A549 (cell line): ENCODE measurements at regions not wholly inside any gene's neighbourhood (a gene's known extent, or its start where the extent isn't known, plus 50 kb on each side); places are given as distances from the start of the nearest gene placed in this dataset.

Experiments used
- ATAC-seq, 2 experiments: fragments of 200-7000 bp in 1 of 2; fragments of >200 bp in 1 of 2; cut with Nextera tagmentation in 1 of 2; cut with Tn5 transposase in 1 of 2; 3 replicates each; pipeline versions ENCODE4 v1.8.0 to v1.9.1; 2018 to 2020; ENCODE audit warnings: mild to moderate bottlenecking in 1 of 2, moderate library complexity in 1 of 2
- CTCF ChIA-PET: fragments of 300-600 bp; sonication (Branson Sonifier 250); formaldehyde crosslinking; extraction: SDS; loops from one replicate; lab custom pipeline; 2021; ENCODE audit warnings: antibody characterized with exemption, inconsistent platforms; lab: Yijun Ruan, JAX
- POLR2A ChIA-PET: fragments of 350-600 bp; formaldehyde crosslinking; extraction: SDS; loops from one replicate; lab custom pipeline; 2021; ENCODE audit warnings: antibody characterized with exemption, inconsistent platforms; lab: Yijun Ruan, JAX
- DNase-seq, 2 experiments: peaks; one replicate each; pipeline versions ENCODE4 v3.0.0 to v3.0.0-alpha.2; 2011 to 2016; ENCODE audit warnings: low read depth in 1 of 2, low spot score in 1 of 2
- FAIRE-seq: peaks from 2 replicates; lab custom pipeline; 2011; peaks lifted over from hg19 to GRCh38; lab: Jason Lieb, UNC
- H3K27ac ChIP-seq, 2 experiments: fragments of >200 bp; sonication (Bioruptor Twin); formaldehyde crosslinking; 3 replicates each; pipeline ENCODE4 v1.5.1; 2016 to 2017
- H3K4me1 ChIP-seq: fragments of >200 bp; sonication (Bioruptor Twin); formaldehyde crosslinking; 3 replicates; pipeline ENCODE4 v1.6.1; 2016
- H3K4me2 ChIP-seq: fragments of >200 bp; sonication (Bioruptor Twin); formaldehyde crosslinking; 3 replicates; pipeline ENCODE4 v1.6.1; 2016
- H3K4me3 ChIP-seq: fragments of >200 bp; sonication (Bioruptor Twin); formaldehyde crosslinking; 3 replicates; pipeline ENCODE4 v1.5.1; 2016
- H3K9me3 ChIP-seq: fragments of >200 bp; sonication (Bioruptor Twin); formaldehyde crosslinking; 3 replicates; pipeline ENCODE4 v1.6.1; 2016
- CHD2 ChIP-seq: fragments of 150-350 bp; IDR thresholded peaks from 2 replicates; pipeline ENCODE4 v1.6.1; 2014; ENCODE audit warnings: low read length; ENCODE audit not compliant: partially characterized antibody
- E2F6 ChIP-seq: IDR thresholded peaks from 2 replicates; pipeline ENCODE4 v1.6.1; 2012; ENCODE audit warnings: low read depth, borderline replicate concordance
- EHF ChIP-seq: fragments of 250-450 bp; sonication (Bioruptor Pico); IDR thresholded peaks from 2 replicates; pipeline ENCODE4 v1.5.0; 2020; ENCODE audit warnings: mild to moderate bottlenecking
- EP300 ChIP-seq, 2 experiments: fragments of >200 bp; sonication (Bioruptor Twin); formaldehyde crosslinking; IDR thresholded peaks; 2 replicates in 1 of 2; 3 replicates in 1 of 2; pipeline ENCODE4 v1.6.1; 2016 to 2017
- ESRRA ChIP-seq: fragments of 150-350 bp; IDR thresholded peaks from 2 replicates; pipeline ENCODE4 v1.6.1; 2014; ENCODE audit warnings: mild to moderate bottlenecking, low read length, borderline replicate concordance
- FOSL2 ChIP-seq, 2 experiments: fragments of 450-650 bp in 1 of 2; fragments of >200 bp in 1 of 2; sonication (Bioruptor Twin) in 1 of 2; formaldehyde crosslinking; IDR thresholded peaks; 2 replicates each; pipeline versions ENCODE4 v1.5.0 to v1.6.1; 2016 to 2020; ENCODE audit warnings: mild to moderate bottlenecking in 1 of 2, moderate library complexity in 1 of 2
- FOXS1 ChIP-seq: fragments of 250-450 bp; sonication (Bioruptor Pico); IDR thresholded peaks from 2 replicates; pipeline ENCODE4 v1.5.0; 2020; ENCODE audit warnings: mild to moderate bottlenecking, moderate library complexity
- HDAC2 ChIP-seq: fragments of 200-600 bp; sonication (generic); IDR thresholded peaks from 2 replicates; pipeline ENCODE4 v1.6.1; 2016
- HEYL ChIP-seq: fragments of 250-450 bp; sonication (Bioruptor Pico); IDR thresholded peaks from 2 replicates; pipeline ENCODE4 v1.8.0; 2021; ENCODE audit warnings: mild to moderate bottlenecking, moderate library complexity
- HOXB5 ChIP-seq: fragments of 250-450 bp; sonication (Bioruptor Pico); IDR thresholded peaks from 2 replicates; pipeline ENCODE4 v1.5.0; 2020; ENCODE audit warnings: mild to moderate bottlenecking, moderate library complexity
- JUNB ChIP-seq: fragments of >200 bp; sonication (Bioruptor Twin); formaldehyde crosslinking; IDR thresholded peaks from 2 replicates; pipeline ENCODE4 v1.6.1; 2016
- POLR2A ChIP-seq: IDR thresholded peaks from 2 replicates; pipeline ENCODE4 v1.6.1; 2012; ENCODE audit warnings: mild to moderate bottlenecking, low read length
- RCOR1 ChIP-seq: fragments of 150-350 bp; IDR thresholded peaks from 2 replicates; pipeline ENCODE4 v1.6.1; 2014; ENCODE audit warnings: antibody characterized with exemption, low read length, low read depth
- REST ChIP-seq: fragments of 200-600 bp; sonication (generic); IDR thresholded peaks from 2 replicates; pipeline ENCODE4 v1.6.1; 2016; ENCODE audit warnings: antibody characterized with exemption, mild to moderate bottlenecking, moderate library complexity
- TP53 ChIP-seq: fragments of 250-450 bp; sonication (Bioruptor Pico); IDR thresholded peaks from 2 replicates; pipeline ENCODE4 v1.5.0; 2021; ENCODE audit warnings: mild to moderate bottlenecking, moderate library complexity
- ZC3H11A ChIP-seq: fragments of 450-650 bp; IDR thresholded peaks from 2 replicates; pipeline ENCODE4 v1.6.1; 2014; ENCODE audit warnings: antibody characterized with exemption, mild to moderate bottlenecking
- WGBS: methylation state at CpG from one replicate; pipeline ENCODE4 v1.1.6; 2017; ENCODE audit errors: missing lambda C conversion rate; 5-methylcytosine and 5-hydroxymethylcytosine counted together
- TF ChIP-seq, protein P1 (sequence below): fragments of 250-450 bp; sonication (Bioruptor Pico); IDR thresholded peaks from 2 replicates; pipeline ENCODE4 v1.5.0; 2021; ENCODE audit warnings: mild to moderate bottlenecking, moderate library complexity, borderline replicate concordance
- TF ChIP-seq, protein P2 (sequence below): fragments of 150-350 bp; IDR thresholded peaks from 2 replicates; pipeline ENCODE4 v1.6.1; 2014; ENCODE audit warnings: low read depth, mild to moderate bottlenecking, low read length

DNA sequence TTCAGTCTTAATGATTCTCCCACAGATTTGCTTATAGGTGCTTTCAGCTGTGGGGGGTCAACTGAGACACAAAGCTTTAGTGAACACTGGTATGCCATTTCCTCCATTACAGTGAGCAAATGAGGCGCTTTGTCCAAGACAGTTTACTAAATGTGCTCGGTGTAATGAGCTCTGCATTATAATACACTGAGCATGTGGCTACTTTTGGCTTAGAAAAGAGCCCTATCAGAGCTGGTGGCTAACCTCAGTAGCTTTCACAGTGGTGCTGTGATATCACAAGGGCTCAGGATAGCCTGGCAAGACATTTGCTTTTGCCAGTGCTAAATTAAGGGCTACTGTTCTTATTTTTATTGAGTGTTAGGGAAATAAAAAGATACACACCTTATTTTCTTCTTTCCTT, 749.7 kb upstream of the ARPP21 start:
- TF ChIP-seq POLR2A, result no peak
- no peak for TF ChIP-seq ZC3H11A
- TF ChIP-seq TP53 (CRISPR knock-in tag), result no peak
- no peak for TF ChIP-seq CHD2
- TF ChIP-seq FOSL2 (IDR thresholded peaks at IDR 0.05), result no peak
- TF ChIP-seq FOSL2 (CRISPR knock-in tag; IDR thresholded peaks at IDR 0.05), result no peak
- no peak for TF ChIP-seq HEYL (CRISPR knock-in tag)
- TF ChIP-seq, protein P1, sequence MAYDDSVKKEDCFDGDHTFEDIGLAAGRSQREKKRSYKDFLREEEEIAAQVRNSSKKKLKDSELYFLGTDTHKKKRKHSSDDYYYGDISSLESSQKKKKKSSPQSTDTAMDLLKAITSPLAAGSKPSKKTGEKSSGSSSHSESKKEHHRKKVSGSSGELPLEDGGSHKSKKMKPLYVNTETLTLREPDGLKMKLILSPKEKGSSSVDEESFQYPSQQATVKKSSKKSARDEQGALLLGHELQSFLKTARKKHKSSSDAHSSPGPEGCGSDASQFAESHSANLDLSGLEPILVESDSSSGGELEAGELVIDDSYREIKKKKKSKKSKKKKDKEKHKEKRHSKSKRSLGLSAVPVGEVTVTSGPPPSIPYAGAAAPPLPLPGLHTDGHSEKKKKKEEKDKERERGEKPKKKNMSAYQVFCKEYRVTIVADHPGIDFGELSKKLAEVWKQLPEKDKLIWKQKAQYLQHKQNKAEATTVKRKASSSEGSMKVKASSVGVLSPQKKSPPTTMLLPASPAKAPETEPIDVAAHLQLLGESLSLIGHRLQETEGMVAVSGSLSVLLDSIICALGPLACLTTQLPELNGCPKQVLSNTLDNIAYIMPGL (CRISPR knock-in tag), result no peak
- no peak for TF ChIP-seq HDAC2
- TF ChIP-seq EP300 (IDR thresholded peaks at IDR 0.05), result no peak
- Histone ChIP-seq H3K9me3 (no peaks in the 10 kb centered on the region), H3K4me3 (no peak overlapping the region), H3K4me1 (no peaks in the 10 kb centered on the region), H3K4me2 (no peak overlapping the region), H3K27ac (no peak overlapping the region)
- ChIA-PET POLR2A (no interaction called here), CTCF (no interaction called here)
- FAIRE-seq (no peak), ATAC-seq (no peak), DNase-seq (no peak)
- 30% methylated on average over 2 of the region's 2 CpGs for WGBS

DNA sequence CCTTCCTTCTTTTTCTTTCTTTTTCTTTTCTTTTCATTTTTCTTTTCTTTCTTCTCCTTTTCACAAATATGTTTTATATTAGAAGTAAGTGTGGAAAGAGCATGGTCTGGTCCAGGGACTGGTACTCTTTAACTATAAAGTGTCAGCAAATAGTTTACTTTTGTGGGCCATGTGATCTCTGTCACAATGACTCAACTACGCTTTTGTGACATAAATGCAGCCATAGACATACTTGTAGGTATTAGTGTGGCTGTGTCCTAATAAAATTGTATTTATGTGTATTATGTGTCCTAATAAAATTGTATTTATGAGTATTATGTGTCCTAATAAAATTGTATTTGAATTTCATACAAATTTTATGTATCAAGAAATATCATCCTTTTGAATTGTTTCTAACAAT, 749.1 kb upstream of the ARPP21 start:
- no peak overlapping the region for H3K4me2 ChIP-seq
- DNase-seq (no peak), FAIRE-seq (no peak), ATAC-seq (no peak)
- H3K27ac ChIP-seq, result no peak overlapping the region
- TF ChIP-seq JUNB, result no peak
- TF ChIP-seq EHF (CRISPR knock-in tag), result no peak
- no peak for TF ChIP-seq RCOR1
- TF ChIP-seq HOXB5, result no peak
- no peak for TF ChIP-seq TP53 (CRISPR knock-in tag)
- no peak for TF ChIP-seq REST
- TF ChIP-seq POLR2A, result no peak
- no peak for TF ChIP-seq FOXS1 (CRISPR knock-in tag)
- no peak for TF ChIP-seq FOSL2 (IDR thresholded peaks at IDR 0.05)
- no peak for TF ChIP-seq FOSL2 (CRISPR knock-in tag; IDR thresholded peaks at IDR 0.05)
- TF ChIP-seq, protein P1 (CRISPR knock-in tag), result no peak
- TF ChIP-seq, protein P2, sequence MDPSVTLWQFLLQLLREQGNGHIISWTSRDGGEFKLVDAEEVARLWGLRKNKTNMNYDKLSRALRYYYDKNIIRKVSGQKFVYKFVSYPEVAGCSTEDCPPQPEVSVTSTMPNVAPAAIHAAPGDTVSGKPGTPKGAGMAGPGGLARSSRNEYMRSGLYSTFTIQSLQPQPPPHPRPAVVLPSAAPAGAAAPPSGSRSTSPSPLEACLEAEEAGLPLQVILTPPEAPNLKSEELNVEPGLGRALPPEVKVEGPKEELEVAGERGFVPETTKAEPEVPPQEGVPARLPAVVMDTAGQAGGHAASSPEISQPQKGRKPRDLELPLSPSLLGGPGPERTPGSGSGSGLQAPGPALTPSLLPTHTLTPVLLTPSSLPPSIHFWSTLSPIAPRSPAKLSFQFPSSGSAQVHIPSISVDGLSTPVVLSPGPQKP, result no peak
- TF ChIP-seq ESRRA, result no peak
- TF ChIP-seq E2F6, result no peak
- ChIA-PET CTCF (no interaction called here), POLR2A (no interaction called here)
- no peaks in the 10 kb centered on the region for H3K9me3 ChIP-seq
- WGBS, result 10% methylated on average over 1 of the region's 1 CpG
- no peaks in the 10 kb centered on the region for H3K4me1 ChIP-seq
- H3K4me3 ChIP-seq, result no peak overlapping the region
